HEK293 (cell line): ENCODE measurements at regions not wholly inside any gene's neighbourhood (a gene's known extent, or its start where the extent isn't known, plus 50 kb on each side); places are given as distances from the start of the nearest gene placed in this dataset.

ENCODE experiments used
- CTCF ChIA-PET: fragments of 350-600 bp; formaldehyde crosslinking; extraction: SDS; loops from one replicate; lab custom pipeline; 2021; ENCODE audit warnings: antibody characterized with exemption; lab: Yijun Ruan, JAX
- POLR2A ChIA-PET: fragments of 300-600 bp; formaldehyde crosslinking; extraction: SDS; loops from one replicate; lab custom pipeline; 2020; ENCODE audit warnings: antibody characterized with exemption, inconsistent platforms; lab: Yijun Ruan, JAX
- H3K27ac ChIP-seq: fragments of 200-500 bp; sonication (Bioruptor generic); 2 replicates; pipeline ENCODE4 v1.5.1; 2014; ENCODE audit warnings: low read depth, low read length, control low read depth, inconsistent platforms; ENCODE audit errors: extremely low read depth
- H3K36me3 ChIP-seq, 2 experiments: fragments of 200-500 bp in 1 of 2; sonication (Bioruptor generic) in 1 of 2; 1 replicate in 1 of 2; 2 replicates in 1 of 2; pipeline ENCODE4 v1.5.1; 2014 to 2017; ENCODE audit warnings: inconsistent platforms in 2 of 2, low read length in 2 of 2; ENCODE audit not compliant: control insufficient read depth in 2 of 2, insufficient read depth in 1 of 2
- H3K4me1 ChIP-seq: fragments of 200-500 bp; sonication (Bioruptor generic); 2 replicates; pipeline ENCODE4 v1.5.1; 2014; ENCODE audit warnings: mild to moderate bottlenecking, low read length, inconsistent platforms; ENCODE audit not compliant: control insufficient read depth, insufficient read depth
- H3K4me3 ChIP-seq: 2 replicates; pipeline ENCODE4 v1.5.1; 2011; ENCODE audit warnings: low read depth, mild to moderate bottlenecking, control low read depth, low read length, moderate library complexity
- H3K9me3 ChIP-seq: fragments of 200-500 bp; sonication (Bioruptor generic); 2 replicates; pipeline ENCODE4 v1.5.1; 2014; ENCODE audit warnings: low read depth, low read length, inconsistent platforms; ENCODE audit not compliant: control insufficient read depth, insufficient read depth
- BCL11B ChIP-seq: fragments of 450-650 bp; formaldehyde crosslinking; IDR thresholded peaks from 2 replicates; pipeline ENCODE4 v1.5.1; 2016; ENCODE audit warnings: low read depth, missing biosample characterization, missing genetic modification characterization
- CTCF ChIP-seq: fragments of 450-650 bp; formaldehyde crosslinking; IDR thresholded peaks from 2 replicates; pipeline ENCODE4 v1.5.1; 2016; ENCODE audit warnings: missing biosample characterization, missing genetic modification characterization
- EGR2 ChIP-seq: fragments of 450-650 bp; formaldehyde crosslinking; IDR thresholded peaks from 2 replicates; pipeline ENCODE4 v1.5.1; 2016; ENCODE audit warnings: low read depth, missing biosample characterization, missing genetic modification characterization
- SALL2 ChIP-seq: fragments of 450-650 bp; formaldehyde crosslinking; IDR thresholded peaks from 2 replicates; pipeline ENCODE4 v1.5.0; 2017; ENCODE audit warnings: missing biosample characterization, mild to moderate bottlenecking, missing genetic modification characterization, borderline replicate concordance
- ZBTB1 ChIP-seq: fragments of 450-650 bp; formaldehyde crosslinking; IDR thresholded peaks from 2 replicates; pipeline ENCODE4 v1.5.1; 2016; ENCODE audit warnings: missing biosample characterization, missing genetic modification characterization
- ZBTB21 ChIP-seq: fragments of 450-650 bp; formaldehyde crosslinking; IDR thresholded peaks from 2 replicates; pipeline ENCODE4 v1.5.1; 2017; ENCODE audit warnings: missing biosample characterization, missing genetic modification characterization
- ZBTB48 ChIP-seq: fragments of 450-650 bp; formaldehyde crosslinking; IDR thresholded peaks from 2 replicates; pipeline ENCODE4 v1.5.1; 2016; ENCODE audit warnings: missing biosample characterization, missing genetic modification characterization
- ZFP3 ChIP-seq: fragments of 450-650 bp; formaldehyde crosslinking; IDR thresholded peaks from 2 replicates; pipeline ENCODE4 v1.5.1; 2016; ENCODE audit warnings: low read depth, missing biosample characterization, missing genetic modification characterization
- ZFP41 ChIP-seq: fragments of 450-650 bp; formaldehyde crosslinking; IDR thresholded peaks from 2 replicates; pipeline ENCODE4 v1.5.1; 2016; ENCODE audit warnings: missing biosample characterization, missing genetic modification characterization, borderline replicate concordance
- ZNF114 ChIP-seq: fragments of 450-650 bp; formaldehyde crosslinking; IDR thresholded peaks from 2 replicates; pipeline ENCODE4 v1.5.0; 2017; ENCODE audit warnings: missing biosample characterization, missing genetic modification characterization
- ZNF26 ChIP-seq: fragments of 450-650 bp; formaldehyde crosslinking; IDR thresholded peaks from 2 replicates; pipeline ENCODE4 v1.5.1; 2016; ENCODE audit warnings: missing biosample characterization, missing genetic modification characterization
- ZNF302 ChIP-seq: fragments of 450-650 bp; formaldehyde crosslinking; IDR thresholded peaks from 2 replicates; pipeline ENCODE4 v1.5.1; 2016; ENCODE audit warnings: missing biosample characterization, missing genetic modification characterization, low read depth
- ZNF335 ChIP-seq: fragments of 450-650 bp; formaldehyde crosslinking; conservative IDR thresholded peaks from 2 replicates; pipeline ENCODE4 v1.5.1; 2016; ENCODE audit warnings: missing biosample characterization, missing genetic modification characterization
- ZNF350 ChIP-seq: fragments of 450-650 bp; formaldehyde crosslinking; IDR thresholded peaks from 2 replicates; pipeline ENCODE4 v1.5.0; 2017; ENCODE audit warnings: missing biosample characterization, mild to moderate bottlenecking, missing genetic modification characterization
- ZNF404 ChIP-seq: fragments of 450-650 bp; formaldehyde crosslinking; IDR thresholded peaks from 2 replicates; pipeline ENCODE4 v1.5.1; 2017; ENCODE audit warnings: missing biosample characterization, missing genetic modification characterization
- ZNF518A ChIP-seq: fragments of 450-650 bp; formaldehyde crosslinking; conservative IDR thresholded peaks from 2 replicates; pipeline ENCODE4 v1.5.1; 2016; ENCODE audit warnings: low read depth, missing biosample characterization, missing genetic modification characterization
- ZNF629 ChIP-seq: fragments of 450-650 bp; formaldehyde crosslinking; IDR thresholded peaks from 2 replicates; pipeline ENCODE4 v1.5.1; 2017; ENCODE audit warnings: missing biosample characterization, missing genetic modification characterization
- ZNF645 ChIP-seq: fragments of 450-650 bp; formaldehyde crosslinking; IDR thresholded peaks from 2 replicates; pipeline ENCODE4; 2016; ENCODE audit warnings: missing biosample characterization, missing genetic modification characterization
- ZNF654 ChIP-seq: fragments of 450-650 bp; formaldehyde crosslinking; IDR thresholded peaks from 2 replicates; pipeline ENCODE4 v1.5.1; 2016; ENCODE audit warnings: low read depth, missing biosample characterization, missing genetic modification characterization
- ZNF660 ChIP-seq: fragments of 450-650 bp; IDR thresholded peaks from 2 replicates; pipeline ENCODE4 v1.5.1; 2018; ENCODE audit warnings: missing biosample characterization, mild to moderate bottlenecking, missing genetic modification characterization
- ZNF707 ChIP-seq: fragments of 450-650 bp; formaldehyde crosslinking; IDR thresholded peaks from 2 replicates; pipeline ENCODE4 v1.5.1; 2016; ENCODE audit warnings: missing biosample characterization, missing genetic modification characterization
- ZNF843 ChIP-seq: fragments of 450-650 bp; formaldehyde crosslinking; IDR thresholded peaks from 2 replicates; pipeline ENCODE4 v1.5.1; 2016; ENCODE audit warnings: missing biosample characterization, missing genetic modification characterization
- ZSCAN30 ChIP-seq: fragments of 450-650 bp; IDR thresholded peaks from 2 replicates; pipeline ENCODE4 v1.5.1; 2018; ENCODE audit warnings: missing biosample characterization, mild to moderate bottlenecking, missing genetic modification characterization, moderate library complexity

- TF ChIP-seq SALL2: no peak
- 0 out of 2 replicates have a peak, but pooled peaks have one; percentile 55 for TF ChIP-seq ZNF660 (tag by site-specific recombination)
- TF ChIP-seq BCL11B (tag by site-specific recombination): no peak
- no peak for TF ChIP-seq ZBTB48
- no peak for TF ChIP-seq ZBTB21 (tag by site-specific recombination)
- TF ChIP-seq ZNF302 (tag by site-specific recombination): no peak
- peak; percentile 73 for TF ChIP-seq ZNF654 (tag by site-specific recombination)
- TF ChIP-seq ZNF335 (tag by site-specific recombination): peak; percentile 30; the same call in 1 of the 2 replicates
- TF ChIP-seq EGR2 (tag by site-specific recombination): no peak
- TF ChIP-seq ZSCAN30 (tag by site-specific recombination): no peak
- TF ChIP-seq ZFP41 (tag by site-specific recombination): no peak
- TF ChIP-seq ZNF843 (tag by site-specific recombination): no peak
- no peak for TF ChIP-seq ZFP3 (tag by site-specific recombination)
- TF ChIP-seq ZBTB1 (tag by site-specific recombination): no peak
- TF ChIP-seq ZNF645 (tag by site-specific recombination): no peak
- TF ChIP-seq ZNF26 (tag by site-specific recombination): peak; percentile 69
- no peak for TF ChIP-seq ZNF629 (tag by site-specific recombination)
- TF ChIP-seq ZNF114 (tag by site-specific recombination): no peak
- no peak for TF ChIP-seq ZNF707 (tag by site-specific recombination)
- TF ChIP-seq CTCF (tag by site-specific recombination): peak; percentile 75
- TF ChIP-seq ZNF350 (tag by site-specific recombination): no peak
- TF ChIP-seq ZNF404 (tag by site-specific recombination): no peak
Observed at GRCh38 chr6:168956884-168957730, 296.5 kb downstream of the THBS2 start (continued).

- ChIA-PET CTCF (interaction anchor here (0.5 to 3.0 kb wide), 29 partner anchors 9 to 1574 kb away, joined by 3 to 18 read pairs (median 4); no protein-coding TSS in a partner anchor), POLR2A (no interaction called here)
- H3K27ac ChIP-seq: no peak overlapping the region
- no peaks in the 10 kb centered on the region for H3K4me1 ChIP-seq
- H3K36me3 ChIP-seq: no peaks in the 10 kb centered on the region
- TF ChIP-seq ZNF302 (tag by site-specific recombination): no peak
- peak; percentile 44; the same call in 1 of the 2 replicates for TF ChIP-seq ZNF518A (tag by site-specific recombination)
- no peak overlapping the region for H3K4me3 ChIP-seq
- no peaks in the 10 kb centered on the region for H3K9me3 ChIP-seq
Observed at GRCh38 chr6:168956141-168956838, 297.4 kb downstream of the THBS2 start.
